A172 (cell line): ENCODE measurements at regions not wholly inside any gene's neighbourhood (a gene's known extent, or its start where the extent isn't known, plus 50 kb on each side); places are given as distances from the start of the nearest gene placed in this dataset.
A peak's percentile ranks its signal among the peaks of the same experiment; 100 is the strongest.

Experiments used
- DNase-seq: peaks from one replicate; pipeline ENCODE4 v3.0.0-alpha.2; 2015; ENCODE audit warnings: low spot score

- DNase-seq, result no peak
These were observed 1476.2 kb downstream of the MRPL39 start for GRCh38 chr21:24131056-24131455.

- no peak for DNase-seq
These were observed 1479.6 kb downstream of the MRPL39 start for GRCh38 chr21:24127651-24128050.

- DNase-seq, result no peak
These were observed 1483.5 kb downstream of the MRPL39 start for GRCh38 chr21:24123785-24124184.

GRCh38 chr21:24118738-24119459 lies 1488.4 kb downstream of the MRPL39 start:
- DNase-seq, result no peak

GRCh38 chr21:24115141-24115540 lies 1492.1 kb downstream of the MRPL39 start:
- DNase-seq, result no peak

- DNase-seq, result no peak
These were observed 1495.3 kb downstream of the MRPL39 start for GRCh38 chr21:24112020-24112419.

- no peak for DNase-seq
These were observed 1496.4 kb downstream of the MRPL39 start for GRCh38 chr21:24110846-24111245.

GRCh38 chr21:24097181-24097580 lies 1510.1 kb downstream of the MRPL39 start:
- no peak for DNase-seq

- no peak for DNase-seq
These were observed 1510.6 kb downstream of the MRPL39 start for GRCh38 chr21:24096651-24097050.

GRCh38 chr21:24093032-24093431 lies 1514.2 kb downstream of the MRPL39 start:
- no peak for DNase-seq

GRCh38 chr21:24076179-24076578 lies 1531.1 kb downstream of the MRPL39 start:
- DNase-seq, result no peak

- no peak for DNase-seq
These were observed 1551.6 kb downstream of the MRPL39 start for GRCh38 chr21:24055696-24056095.

- no peak for DNase-seq
These were observed 1557.0 kb downstream of the MRPL39 start for GRCh38 chr21:24050231-24050630.

GRCh38 chr21:24046829-24047443 lies 1560.3 kb downstream of the MRPL39 start:
- DNase-seq, result no peak

- DNase-seq, result peak; percentile 40
These were observed 1561.5 kb downstream of the MRPL39 start for GRCh38 chr21:24045775-24046215.

- DNase-seq, result no peak
These were observed 1561.9 kb downstream of the MRPL39 start for GRCh38 chr21:24045373-24045772.

- no peak for DNase-seq
These were observed 1564.6 kb downstream of the MRPL39 start for GRCh38 chr21:24042687-24043086.

GRCh38 chr21:24032709-24033232 lies 1574.5 kb downstream of the MRPL39 start:
- DNase-seq, result no peak

GRCh38 chr21:24027396-24027795 lies 1579.9 kb downstream of the MRPL39 start:
- no peak for DNase-seq

GRCh38 chr21:24025101-24025500 lies 1582.2 kb downstream of the MRPL39 start:
- no peak for DNase-seq

- DNase-seq, result no peak
These were observed 1583.3 kb downstream of the MRPL39 start for GRCh38 chr21:24023936-24024335.

GRCh38 chr21:24023402-24023801 lies 1583.9 kb downstream of the MRPL39 start:
- DNase-seq, result no peak

GRCh38 chr21:24014381-24014780 lies 1592.9 kb downstream of the MRPL39 start:
- DNase-seq, result no peak
